Retinal pigment epithelial cell (primary cell): ENCODE measurements at regions not wholly inside any gene's neighbourhood (a gene's known extent, or its start where the extent isn't known, plus 50 kb on each side); places are given as distances from the start of the nearest gene placed in this dataset.

ENCODE experiments used
- DNase-seq: peaks from one replicate; pipeline ENCODE4 v3.0.0-alpha.2; 2010; ENCODE audit warnings: low read depth
- H3K4me3 ChIP-seq: 2 replicates; pipeline ENCODE4 v1.5.1; 2011; ENCODE audit warnings: mild to moderate bottlenecking, low read length, control low read depth, moderate library complexity
- TF ChIP-seq, protein P1 (sequence below): conservative IDR thresholded peaks from 2 replicates; pipeline ENCODE4 v1.5.1; 2011; ENCODE audit warnings: low read depth, low read length, control low read depth, inconsistent platforms

DNA sequence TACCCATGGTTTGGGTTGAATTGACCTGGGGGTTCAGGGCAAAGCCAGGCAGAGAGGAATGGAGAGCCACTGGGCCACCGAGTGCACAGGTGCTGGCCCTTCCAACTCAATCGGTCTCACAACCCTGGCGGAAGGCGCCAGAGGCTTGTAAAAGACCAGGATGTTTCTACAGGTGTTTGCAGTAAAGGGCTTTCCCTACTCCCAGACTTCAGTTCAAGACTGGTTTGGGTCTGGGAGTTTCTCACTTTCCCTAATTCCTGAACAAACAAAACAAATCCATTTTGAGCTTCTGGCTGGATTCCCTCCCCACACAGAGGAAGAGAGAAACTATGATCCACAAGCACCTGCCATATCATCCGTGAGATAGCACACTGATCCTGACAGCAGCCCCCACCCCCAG is 125.2 kb upstream of the KLF4 start:
- no peak overlapping the region for H3K4me3 ChIP-seq

DNA sequence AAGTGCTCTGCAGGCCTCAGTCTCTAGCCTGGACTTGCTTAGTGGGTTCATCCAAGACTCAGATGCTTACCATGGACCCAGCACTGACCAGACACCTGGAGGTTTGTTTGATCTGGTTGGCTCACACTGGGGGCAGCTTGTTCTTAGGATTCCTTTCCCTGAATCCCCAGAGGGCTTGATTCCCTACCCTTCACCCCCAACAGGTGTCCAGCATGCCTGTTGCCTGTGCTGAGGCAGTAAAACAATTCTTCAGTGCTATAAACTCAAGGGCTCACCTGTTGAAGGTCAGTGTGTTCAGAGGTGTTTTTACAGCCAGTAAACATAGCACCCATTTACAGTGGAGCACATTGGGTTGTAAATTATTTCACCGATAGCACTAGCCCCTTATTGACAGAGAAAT is 123.8 kb upstream of the KLF4 start:
- DNase-seq: no peak
- H3K4me3 ChIP-seq: no peak overlapping the region
- TF ChIP-seq, protein P1, sequence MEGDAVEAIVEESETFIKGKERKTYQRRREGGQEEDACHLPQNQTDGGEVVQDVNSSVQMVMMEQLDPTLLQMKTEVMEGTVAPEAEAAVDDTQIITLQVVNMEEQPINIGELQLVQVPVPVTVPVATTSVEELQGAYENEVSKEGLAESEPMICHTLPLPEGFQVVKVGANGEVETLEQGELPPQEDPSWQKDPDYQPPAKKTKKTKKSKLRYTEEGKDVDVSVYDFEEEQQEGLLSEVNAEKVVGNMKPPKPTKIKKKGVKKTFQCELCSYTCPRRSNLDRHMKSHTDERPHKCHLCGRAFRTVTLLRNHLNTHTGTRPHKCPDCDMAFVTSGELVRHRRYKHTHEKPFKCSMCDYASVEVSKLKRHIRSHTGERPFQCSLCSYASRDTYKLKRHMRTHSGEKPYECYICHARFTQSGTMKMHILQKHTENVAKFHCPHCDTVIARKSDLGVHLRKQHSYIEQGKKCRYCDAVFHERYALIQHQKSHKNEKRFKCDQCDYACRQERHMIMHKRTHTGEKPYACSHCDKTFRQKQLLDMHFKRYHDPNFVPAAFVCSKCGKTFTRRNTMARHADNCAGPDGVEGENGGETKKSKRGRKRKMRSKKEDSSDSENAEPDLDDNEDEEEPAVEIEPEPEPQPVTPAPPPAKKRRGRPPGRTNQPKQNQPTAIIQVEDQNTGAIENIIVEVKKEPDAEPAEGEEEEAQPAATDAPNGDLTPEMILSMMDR: no peak

More for the DNA sequence above, 125.2 kb upstream of the KLF4 start:
- DNase-seq: no peak
- TF ChIP-seq, protein P1: no peak

- no peak for DNase-seq
- no peak overlapping the region for H3K4me3 ChIP-seq
- TF ChIP-seq, protein P1: no peak
Observed at GRCh38 chr9:107612136-107612535, 122.6 kb upstream of the KLF4 start.

DNA sequence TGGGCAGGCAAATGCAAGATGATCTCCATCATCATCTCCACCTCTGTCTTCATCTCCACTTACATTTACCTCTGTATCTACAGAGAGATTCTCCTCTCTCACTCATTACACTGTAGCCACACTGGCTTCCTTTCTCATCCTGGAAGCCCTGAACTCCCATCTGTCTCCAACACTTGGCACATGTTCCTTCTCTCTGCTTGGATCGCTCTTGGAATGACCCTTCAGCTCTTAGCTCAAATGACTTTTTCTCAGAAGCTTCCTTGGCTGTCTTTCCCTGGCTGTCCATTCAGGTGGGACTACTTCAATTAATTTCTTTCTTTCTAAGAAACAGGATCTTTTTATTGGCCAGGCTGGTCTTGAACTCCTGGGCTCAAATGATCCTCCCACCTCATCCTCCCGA is 120.0 kb upstream of the KLF4 start:
- DNase-seq: no peak
- TF ChIP-seq, protein P1: no peak
- H3K4me3 ChIP-seq: no peak overlapping the region

- DNase-seq: no peak
- H3K4me3 ChIP-seq: no peak overlapping the region
- TF ChIP-seq, protein P1: no peak
Observed at GRCh38 chr9:107606149-107606790, 116.7 kb upstream of the KLF4 start.

DNA sequence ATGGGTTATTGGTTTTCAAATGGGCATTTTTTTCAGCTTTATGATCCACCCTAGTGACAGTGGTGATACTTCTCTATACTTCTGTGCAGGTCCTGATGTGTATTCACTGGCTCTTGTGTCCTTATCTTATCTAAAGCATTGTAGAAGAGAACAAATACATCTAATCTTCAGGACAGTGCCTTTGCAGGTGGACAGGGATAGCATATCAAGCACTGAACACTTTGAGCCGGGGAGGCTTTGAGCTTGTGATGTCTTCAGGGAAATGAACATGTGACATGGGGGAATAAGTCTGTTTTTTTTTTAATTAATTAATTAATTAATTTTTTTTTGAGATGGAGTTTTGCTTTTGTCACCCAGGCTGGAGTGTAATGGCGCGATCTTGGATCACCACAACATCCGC is 115.5 kb upstream of the KLF4 start:
- no peak for DNase-seq
- no peak overlapping the region for H3K4me3 ChIP-seq
- TF ChIP-seq, protein P1: no peak

DNA sequence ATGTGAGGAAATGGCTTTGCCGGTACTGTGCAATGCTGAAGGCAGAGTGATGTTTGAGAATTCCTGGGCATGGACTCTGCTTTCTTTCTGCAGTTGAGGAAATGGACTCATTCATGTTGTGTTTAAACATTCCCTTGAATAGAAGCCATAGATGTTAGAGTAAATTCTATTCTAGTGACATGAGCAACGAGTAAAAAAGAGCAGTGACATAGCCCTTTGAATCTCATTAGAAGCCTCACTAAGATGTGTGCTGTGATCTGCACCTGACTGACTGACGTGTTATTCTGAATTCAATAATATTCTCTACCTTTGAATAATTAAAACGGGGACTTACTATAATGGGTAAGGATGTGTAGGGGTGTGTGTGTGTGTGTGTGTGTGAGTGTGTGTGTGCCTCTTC is 113.7 kb upstream of the KLF4 start:
- TF ChIP-seq, protein P1: no peak
- no peak for DNase-seq
- no peak overlapping the region for H3K4me3 ChIP-seq
